Adrenal gland (tissue), 9 donors: ENCODE measurements at regions not wholly inside any gene's neighbourhood (a gene's known extent, or its start where the extent isn't known, plus 50 kb on each side); places are given as distances from the start of the nearest gene placed in this dataset.

Source experiments
- DNase-seq, 7 donors: peaks; one replicate each; pipeline ENCODE4 v3.0.0-alpha.2; 2019 to 2020
- H3K27ac ChIP-seq, 5 donors: fragments of 200-600 bp; sonication (generic) in 4 of 5; 1 replicate in 3 of 5; 2 replicates in 2 of 5; pipeline versions ENCODE4 v1.5.1 to v1.8.0; 2016 to 2020; ENCODE audit warnings: mild to moderate bottlenecking in 1 of 5
- H3K27me3 ChIP-seq: fragments of 200-600 bp; 2 replicates; pipeline ENCODE4 v1.8.0; 2021
- H3K36me3 ChIP-seq, 2 donors: fragments of 200-600 bp; replicated peaks in 1 of 2; 1 replicate in 1 of 2; 2 replicates in 1 of 2; pipeline versions ENCODE4 v1.5.1 to v1.8.0; 2018 to 2022
- H3K4me1 ChIP-seq, 2 donors: fragments of 200-600 bp; replicated peaks in 1 of 2; 1 replicate in 1 of 2; 2 replicates in 1 of 2; pipeline versions ENCODE4 v1.5.1 to v1.8.0; 2018 to 2021
- H3K4me3 ChIP-seq, 4 donors: fragments of 200-600 bp; sonication (generic) in 3 of 4; one replicate each; pipeline ENCODE4 v1.5.1; 2016 to 2018
- H3K9me3 ChIP-seq, 3 donors: fragments of 200-600 bp; sonication (generic) in 1 of 3; replicated peaks in 1 of 3; 1 replicate in 2 of 3; 2 replicates in 1 of 3; pipeline versions ENCODE4 v1.5.1 to v1.8.0; 2016 to 2021
- POLR2A ChIP-seq, 2 donors: fragments of 450-650 bp; IDR thresholded peaks; one replicate each; pipeline ENCODE4 v1.6.1; 2017; ENCODE audit warnings: antibody characterized with exemption in 2 of 2, mild to moderate bottlenecking in 2 of 2, moderate library complexity in 1 of 2
- WGBS, 4 donors: extraction: QIAGEN DNeasy Blood & Tissue Kit in 2 of 4; methylation state at CpG; one replicate each; pipeline versions ENCODE4 v1.1.5 to v1.1.7; 2013 to 2017; 5-methylcytosine and 5-hydroxymethylcytosine counted together
- intact Hi-C, 2 donors: fragments of 100-400 bp; cut with DNase I; formaldehyde crosslinking; loops; one replicate each; pipeline versions ENCODE4 v1.14.1 to v1.15.0; 2022 to 2023
- TF ChIP-seq, protein P1 (sequence below), 6 experiments: fragments of 450-650 bp in 4 of 6; fragments of 200-600 bp in 2 of 6; sonication (generic) in 1 of 6; IDR thresholded peaks; 1 replicate in 5 of 6; 2 replicates in 1 of 6; pipeline versions ENCODE4 v1.5.1 to v1.8.0; 2016 to 2021; ENCODE audit warnings: antibody characterized with exemption in 6 of 6, mild to moderate bottlenecking in 2 of 6, moderate library complexity in 1 of 6
- donor health status: healthy with polysubstance abuse.
- donor health status: Bipolar disorder and iron deficiency.
- donor health status: DM: yes; HTN: yes; CAD: no.
- donor health status: DM: no; HTN: no; CAD: no.
- donor health status: DM: no; HTN: no; CAD: no.

DNA sequence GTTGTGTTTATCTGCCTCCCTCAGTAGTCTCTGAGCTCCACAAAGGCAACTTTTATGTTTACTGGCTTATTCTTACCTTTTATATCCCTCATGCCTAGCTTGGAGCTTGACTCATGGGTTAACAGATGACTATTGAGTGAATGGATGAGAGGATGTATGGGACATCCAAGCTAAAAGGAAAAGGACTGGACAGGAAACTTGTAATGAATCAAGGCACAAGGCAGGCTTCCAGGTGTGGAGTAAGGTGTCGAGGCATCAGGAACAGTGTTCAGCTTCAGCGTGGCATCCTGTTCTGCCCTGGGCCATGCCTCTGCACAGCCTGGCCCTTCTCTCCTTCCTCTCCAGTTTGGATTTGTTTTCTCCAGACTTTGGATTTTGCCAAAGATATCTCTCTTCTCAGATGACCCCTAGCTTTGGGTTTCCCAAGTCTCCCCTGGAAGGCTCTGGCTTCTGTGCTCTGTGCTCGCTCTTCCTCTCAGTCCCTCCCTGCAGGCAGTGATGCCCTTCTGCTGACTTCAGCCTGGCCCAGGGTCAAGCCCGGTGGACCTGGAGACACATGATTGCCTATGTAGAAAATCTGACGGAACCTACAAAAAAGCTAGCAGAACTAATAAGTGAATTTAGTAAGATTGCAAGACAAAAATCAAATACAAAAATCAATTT, 367.3 kb downstream of the CXCL12 start:
- peaks cover 18 to 22% of the 10 kb centered on the region in 2 donors for H3K4me1 ChIP-seq
- peak overlapping the region in 3 of 5 donors; percentile 4 to 53 (median 7) for H3K27ac ChIP-seq
- 64 to 95% (median 78%) methylated on average over 5 of the region's 5 CpGs for WGBS, 4 donors
- no peaks in the 10 kb centered on the region for H3K36me3 ChIP-seq
- no peaks in the 10 kb centered on the region for H3K9me3 ChIP-seq
- intact Hi-C loops, result no loop called here
- H3K27me3 ChIP-seq, result no peaks in the 10 kb centered on the region
- TF ChIP-seq, protein P1, sequence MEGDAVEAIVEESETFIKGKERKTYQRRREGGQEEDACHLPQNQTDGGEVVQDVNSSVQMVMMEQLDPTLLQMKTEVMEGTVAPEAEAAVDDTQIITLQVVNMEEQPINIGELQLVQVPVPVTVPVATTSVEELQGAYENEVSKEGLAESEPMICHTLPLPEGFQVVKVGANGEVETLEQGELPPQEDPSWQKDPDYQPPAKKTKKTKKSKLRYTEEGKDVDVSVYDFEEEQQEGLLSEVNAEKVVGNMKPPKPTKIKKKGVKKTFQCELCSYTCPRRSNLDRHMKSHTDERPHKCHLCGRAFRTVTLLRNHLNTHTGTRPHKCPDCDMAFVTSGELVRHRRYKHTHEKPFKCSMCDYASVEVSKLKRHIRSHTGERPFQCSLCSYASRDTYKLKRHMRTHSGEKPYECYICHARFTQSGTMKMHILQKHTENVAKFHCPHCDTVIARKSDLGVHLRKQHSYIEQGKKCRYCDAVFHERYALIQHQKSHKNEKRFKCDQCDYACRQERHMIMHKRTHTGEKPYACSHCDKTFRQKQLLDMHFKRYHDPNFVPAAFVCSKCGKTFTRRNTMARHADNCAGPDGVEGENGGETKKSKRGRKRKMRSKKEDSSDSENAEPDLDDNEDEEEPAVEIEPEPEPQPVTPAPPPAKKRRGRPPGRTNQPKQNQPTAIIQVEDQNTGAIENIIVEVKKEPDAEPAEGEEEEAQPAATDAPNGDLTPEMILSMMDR (IDR thresholded peaks at IDR 0.05), result no peak
- TF ChIP-seq POLR2A (IDR thresholded peaks at IDR 0.05), result no peak
- H3K4me3 ChIP-seq, result no peak overlapping the region
- DNase-seq, result peak in 1 of 7 donors; percentile 16

DNA sequence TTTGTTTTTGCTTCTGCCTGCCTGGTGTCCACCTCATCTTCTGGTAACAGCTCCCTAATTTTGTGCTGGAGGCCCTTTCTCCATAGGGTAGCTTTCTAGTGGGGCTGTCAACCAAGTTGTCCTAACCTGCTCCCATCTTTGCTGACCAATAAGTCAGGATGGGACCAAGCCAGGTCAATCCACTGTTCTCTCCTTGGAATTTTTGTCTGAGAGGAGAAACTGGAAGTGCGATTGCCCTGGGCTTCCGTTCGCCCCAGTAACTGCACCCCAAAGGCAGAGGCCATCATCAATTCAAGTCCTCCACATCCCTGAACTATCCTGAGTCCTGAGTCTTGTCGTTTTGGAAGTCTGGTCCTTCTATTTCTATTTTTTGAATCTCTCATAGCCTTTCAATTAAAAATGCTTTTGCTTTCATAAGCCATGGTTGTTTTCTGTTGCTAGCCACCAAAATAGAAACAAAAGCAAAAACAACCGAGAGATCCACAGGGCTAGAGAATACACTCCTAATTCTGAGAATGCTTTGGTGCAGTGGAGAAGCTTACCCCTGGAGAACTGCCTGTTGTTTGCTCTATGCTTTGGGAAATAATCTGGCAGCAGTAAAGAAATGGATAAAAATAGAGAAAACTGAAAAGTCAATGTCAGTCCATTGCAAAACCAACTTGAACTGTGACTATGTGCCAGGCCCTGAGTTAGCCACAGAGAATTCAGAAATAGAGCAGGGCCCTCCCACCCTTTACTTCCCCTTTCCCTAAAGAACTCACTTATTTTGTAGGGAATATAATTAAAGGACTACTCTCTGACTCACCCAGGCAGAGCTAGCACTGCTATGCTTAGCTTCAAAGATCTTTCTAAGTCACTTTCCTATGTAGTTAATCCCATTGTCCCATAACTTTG, 368.1 kb downstream of the CXCL12 start:
- 53 to 71% (median 64%) methylated on average over 5 of the region's 5 CpGs for WGBS, 4 donors
- Histone ChIP-seq H3K9me3 (no peaks in the 10 kb centered on the region), H3K27me3 (no peaks in the 10 kb centered on the region), H3K27ac (peak overlapping the region in 3 of 5 donors; percentile 4 to 53 (median 24)), H3K36me3 (no peaks in the 10 kb centered on the region), H3K4me1 (peaks cover 18 to 22% of the 10 kb centered on the region in 2 donors), H3K4me3 (no peak overlapping the region)
- intact Hi-C loops, result no loop called here
- DNase-seq, result peak in 4 of 7 donors; percentile 31 to 52 (median 43)
- TF ChIP-seq POLR2A (IDR thresholded peaks at IDR 0.05), result no peak
- TF ChIP-seq, protein P1 (IDR thresholded peaks at IDR 0.05), result no peak

DNA sequence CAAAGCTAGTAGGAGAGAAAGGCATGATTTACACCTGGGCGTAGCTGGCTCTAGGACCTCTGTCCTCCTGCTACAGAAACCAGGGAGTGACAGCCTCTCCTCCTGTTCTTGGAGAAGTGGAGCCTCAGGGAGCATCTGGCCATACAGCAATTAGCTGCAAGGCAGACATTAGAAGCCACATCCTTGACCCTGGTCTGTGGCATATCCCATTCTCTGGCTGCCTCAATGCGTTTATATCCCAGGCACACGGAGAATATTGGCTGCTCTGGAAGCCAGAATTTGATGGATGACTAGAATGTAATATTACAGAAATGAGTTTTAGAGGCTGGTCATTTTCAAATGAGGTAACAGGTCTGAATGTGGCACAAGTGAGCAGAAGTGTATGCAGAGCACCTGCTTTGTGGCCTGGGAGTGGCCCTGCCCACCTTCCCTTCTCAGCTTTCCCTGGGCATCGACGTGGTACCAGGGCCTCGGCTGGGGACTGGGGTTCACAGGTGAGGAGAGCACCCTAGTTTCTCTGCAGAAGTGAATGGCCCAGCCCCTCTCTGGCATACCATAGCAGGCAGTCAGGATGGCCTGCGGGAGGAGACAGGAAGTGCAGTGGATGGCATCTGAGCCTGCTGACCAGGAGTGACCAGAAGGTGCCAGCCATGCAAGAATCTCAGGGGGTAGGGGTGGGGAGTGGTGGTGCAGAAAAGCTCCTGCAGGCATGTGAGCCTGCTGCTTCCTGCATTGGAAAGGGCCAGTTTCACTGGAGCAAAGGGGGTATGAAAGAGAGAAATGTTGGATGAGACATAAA, 367.2 kb upstream of the ZNF32 start:
- Histone ChIP-seq H3K27me3 (no peaks in the 10 kb centered on the region), H3K4me1 (peaks cover 18 to 22% of the 10 kb centered on the region in 2 donors), H3K36me3 (no peaks in the 10 kb centered on the region), H3K27ac (peak overlapping the region in 2 of 5 donors; percentile 1 to 53), H3K9me3 (no peaks in the 10 kb centered on the region), H3K4me3 (no peak overlapping the region)
- WGBS, 4 donors, result 85 to 92% (median 91%) methylated on average over 7 of the region's 7 CpGs
- TF ChIP-seq, protein P1 (IDR thresholded peaks at IDR 0.05), result no peak
- TF ChIP-seq POLR2A (IDR thresholded peaks at IDR 0.05), result no peak
- DNase-seq, result no peak
- intact Hi-C loops, result no loop called here
